ENCODE measurements at regions not wholly inside any gene's neighbourhood (a gene's known extent, or its start where the extent isn't known, plus 50 kb on each side); places are given as distances from the start of the nearest gene placed in this dataset.

GRCh38 chrX:75986976-75987375 is 185.9 kb upstream of the PBDC1 start:
- no peaks in the 10 kb centered on the region for H3K79me2 ChIP-seq (ENCODE audit: insufficient read depth, low read length)
- intact Hi-C loops (cut with micrococcal nuclease; ENCODE audit: unreplicated experiment) (no loop called here), in situ Hi-C loops (cut with HindIII; ENCODE audit: extremely low pct_ligation_motif_present, low pct_unique_long_range_greater_than_20kb) (no loop called here)
- WGBS (ENCODE audit: low lambda C conversion rate), result 10% methylated on average over 2 of the region's 2 CpGs
- POLR2A ChIA-PET, result no interaction called here
- no peaks in the 10 kb centered on the region for H3K36me3 ChIP-seq (replicated peaks in 1 of 2; ENCODE audit: control insufficient read depth in 1 of 2, insufficient read depth in 2 of 2, low read length in 2 of 2)
- ATAC-seq (no peak), FAIRE-seq (no peak), DNase-seq (ENCODE audit: low spot score) (no peak)
- H3K4me1 ChIP-seq (ENCODE audit: insufficient read depth, low read length), result no peaks in the 10 kb centered on the region
- CTCF ChIA-PET (ENCODE audit: low intra/inter-chr PET ratio, low total read pairs), result no interaction called here
- no peaks in the 10 kb centered on the region for H4K20me1 ChIP-seq (ENCODE audit: insufficient read depth, low read length)
- H3K9me3 ChIP-seq (ENCODE audit: low read length), result no peaks in the 10 kb centered on the region
- no peak overlapping the region for H2AFZ ChIP-seq (ENCODE audit: low read length)
- no peak overlapping the region for H3K4me3 ChIP-seq (replicated peaks in 1 of 3; ENCODE audit: insufficient read depth in 1 of 3, low read depth in 2 of 3, low read length in 3 of 3)
- no TSS peak for BruUV-seq (replicated peaks)
- no peak overlapping the region for H3K27ac ChIP-seq (ENCODE audit: extremely low read length, insufficient read depth, low read length)
- no peaks in the 10 kb centered on the region for H3K27me3 ChIP-seq (ENCODE audit: control insufficient read depth in 1 of 2, insufficient read depth in 2 of 2, low read length in 2 of 2)
- H3K9ac ChIP-seq (ENCODE audit: insufficient read depth, low read depth, low read length), result no peak overlapping the region
- TF ChIP-seq ZNF354B (CRISPR knock-in tag; IDR thresholded peaks at IDR 0.05), result no peak
- TF ChIP-seq TOPORS (CRISPR knock-in tag; IDR thresholded peaks at IDR 0.05), result no peak
- no peak for TF ChIP-seq ZNF20 (CRISPR knock-in tag; IDR thresholded peaks at IDR 0.05)
- no peak for TF ChIP-seq ELF4 (CRISPR knock-in tag; IDR thresholded peaks at IDR 0.05; ENCODE audit: borderline replicate concordance)
- TF ChIP-seq PHF8 (CRISPR knock-in tag; IDR thresholded peaks at IDR 0.05), result no peak
- no peak for TF ChIP-seq JUNB (CRISPR knock-in tag; IDR thresholded peaks at IDR 0.05; ENCODE audit: borderline replicate concordance)
- TF ChIP-seq ZFP41 (CRISPR knock-in tag; IDR thresholded peaks at IDR 0.05; ENCODE audit: borderline replicate concordance), result no peak
- TF ChIP-seq ZBTB8A (CRISPR knock-in tag; IDR thresholded peaks at IDR 0.05; ENCODE audit: borderline replicate concordance, low read depth), result no peak
- TF ChIP-seq GATAD2A (CRISPR knock-in tag; IDR thresholded peaks at IDR 0.05), result no peak
- no peak for TF ChIP-seq BRD4 (CRISPR knock-in tag; IDR thresholded peaks at IDR 0.05)
- H3K4me2 ChIP-seq (ENCODE audit: low read depth, low read length), result no peak overlapping the region

DNA sequence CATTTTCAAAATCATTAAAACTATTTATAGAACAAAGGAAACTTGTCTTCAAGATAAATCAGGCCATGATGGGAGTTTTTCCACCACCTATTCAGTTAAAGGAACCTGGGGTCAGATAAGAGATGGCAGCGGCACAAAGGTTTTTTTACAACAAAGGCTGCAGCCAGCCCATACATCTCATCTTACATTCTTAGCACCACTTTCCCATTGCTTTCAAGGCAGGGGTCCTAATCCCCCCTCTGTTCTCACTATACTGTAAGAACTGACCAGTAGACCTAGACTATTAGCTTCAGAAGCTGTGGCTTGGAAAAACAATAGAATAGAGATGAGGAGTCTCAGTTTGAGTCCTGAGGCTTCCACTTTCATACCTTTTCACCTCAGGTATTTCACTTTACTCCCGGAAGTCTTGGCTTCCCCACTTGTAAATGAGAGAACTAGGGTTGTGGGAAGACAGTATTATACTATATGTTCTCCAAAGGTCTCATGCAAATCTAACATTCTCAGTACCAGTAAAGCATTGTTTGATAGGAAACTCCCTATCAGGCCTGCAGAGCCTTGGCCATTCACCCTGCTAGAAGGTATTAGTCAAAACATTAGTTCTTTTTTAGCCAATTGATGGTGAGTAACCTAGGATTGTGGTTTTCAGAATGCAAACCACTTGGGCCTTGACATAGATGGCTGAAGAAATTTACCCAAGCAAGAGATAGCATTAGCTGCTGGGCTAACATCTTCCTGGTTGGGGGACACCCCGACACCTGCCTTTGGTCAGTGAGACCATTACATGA is 182.9 kb upstream of the PBDC1 start:
- no peak overlapping the region for H2AFZ ChIP-seq (ENCODE audit: low read length)
- no peaks in the 10 kb centered on the region for H3K36me3 ChIP-seq (replicated peaks in 1 of 2; ENCODE audit: control insufficient read depth in 1 of 2, insufficient read depth in 2 of 2, low read length in 2 of 2)
- no peaks in the 10 kb centered on the region for H3K4me1 ChIP-seq (ENCODE audit: insufficient read depth, low read length)
- intact Hi-C loops (cut with micrococcal nuclease; ENCODE audit: unreplicated experiment) (no loop called here), in situ Hi-C loops (cut with HindIII; ENCODE audit: extremely low pct_ligation_motif_present, low pct_unique_long_range_greater_than_20kb) (no loop called here)
- no peak for TF ChIP-seq HOXA3 (CRISPR knock-in tag; IDR thresholded peaks at IDR 0.05)
- no peak for TF ChIP-seq CHD4 (IDR thresholded peaks at IDR 0.05; ENCODE audit: borderline replicate concordance, low read length)
- no peak for TF ChIP-seq ZNF18 (CRISPR knock-in tag; IDR thresholded peaks at IDR 0.05; ENCODE audit: insufficient replicate concordance)
- 0% methylated on average over 3 of the region's 3 CpGs for WGBS (ENCODE audit: low lambda C conversion rate)
- no peaks in the 10 kb centered on the region for H3K79me2 ChIP-seq (ENCODE audit: insufficient read depth, low read length)
- ChIA-PET POLR2A (no interaction called here), CTCF (ENCODE audit: low intra/inter-chr PET ratio, low total read pairs) (no interaction called here)
- DNase-seq (ENCODE audit: low spot score), result no peak
- no TSS peak for BruUV-seq (replicated peaks)
- no peak overlapping the region for H3K4me3 ChIP-seq (replicated peaks in 1 of 3; ENCODE audit: insufficient read depth in 1 of 3, low read depth in 2 of 3, low read length in 3 of 3)
- H3K9ac ChIP-seq (ENCODE audit: insufficient read depth, low read depth, low read length), result no peak overlapping the region
- no peaks in the 10 kb centered on the region for H3K27me3 ChIP-seq (ENCODE audit: control insufficient read depth in 1 of 2, insufficient read depth in 2 of 2, low read length in 2 of 2)
- H3K4me2 ChIP-seq (ENCODE audit: low read depth, low read length), result no peak overlapping the region
- no peak overlapping the region for H3K27ac ChIP-seq (ENCODE audit: extremely low read length, insufficient read depth, low read length)
- no peak for FAIRE-seq
- no peaks in the 10 kb centered on the region for H3K9me3 ChIP-seq (ENCODE audit: low read length)
- no peaks in the 10 kb centered on the region for H4K20me1 ChIP-seq (ENCODE audit: insufficient read depth, low read length)
- no peak for ATAC-seq

Measured in HepG2 (cell line).